GM19467 (cell line): ENCODE measurements at regions not wholly inside any gene's neighbourhood (a gene's known extent, or its start where the extent isn't known, plus 50 kb on each side); places are given as distances from the start of the nearest gene placed in this dataset.

Source experiments
- ATAC-seq: cut with Tn5 transposase; IDR thresholded peaks from one replicate; pipeline ENCODE4 v1.9.1; 2021; ENCODE audit warnings: mild to moderate bottlenecking, moderate library complexity; ENCODE audit not compliant: unreplicated experiment

GRCh38 chr10:105502058-105502457 lies 861.0 kb downstream of the SORCS3 start:
- ATAC-seq: no peak

- no peak for ATAC-seq
Measured at GRCh38 chr10:105494944-105495343, 853.9 kb downstream of the SORCS3 start.

GRCh38 chr10:105494303-105494702 lies 853.2 kb downstream of the SORCS3 start:
- ATAC-seq: no peak

DNA sequence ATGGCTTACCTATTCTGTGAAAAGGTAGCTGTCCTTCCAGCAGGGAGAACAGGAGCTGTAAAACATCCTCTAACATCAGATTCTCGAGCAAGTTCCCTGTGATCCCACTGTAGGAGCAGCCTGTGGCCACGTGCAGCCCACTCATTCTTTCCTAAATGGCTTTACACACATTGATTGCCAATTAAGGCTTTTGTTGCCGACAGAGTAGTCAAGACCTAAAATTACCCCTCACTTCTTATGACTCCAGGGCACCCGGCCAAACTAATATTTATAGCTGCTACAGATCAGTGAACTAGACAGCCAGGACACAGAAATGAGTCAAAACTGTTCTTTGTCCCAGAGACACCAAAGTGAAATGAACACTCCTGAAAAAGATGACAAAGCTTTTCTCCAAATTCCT lies 832.1 kb downstream of the SORCS3 start:
- no peak for ATAC-seq

- ATAC-seq: no peak
Measured at GRCh38 chr10:105468759-105469158, 827.7 kb downstream of the SORCS3 start.

DNA sequence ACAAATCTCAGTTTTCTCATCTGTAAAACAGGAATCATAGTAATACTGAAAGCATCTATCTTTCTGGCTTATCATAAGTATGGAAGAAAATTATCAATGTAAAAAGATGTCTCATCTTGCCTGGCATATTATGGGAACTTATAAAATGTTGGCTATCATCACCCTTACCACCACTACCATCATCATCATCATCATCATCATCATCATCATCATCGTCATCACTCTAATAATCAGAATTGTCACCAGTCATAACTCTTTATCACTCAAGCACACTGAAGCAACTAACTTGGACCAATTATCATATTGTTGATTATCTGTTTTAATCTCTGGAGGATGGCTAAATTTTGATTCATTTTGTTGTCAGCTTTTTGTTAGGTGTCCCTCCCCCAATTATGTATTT lies 825.4 kb downstream of the SORCS3 start:
- no peak for ATAC-seq

DNA sequence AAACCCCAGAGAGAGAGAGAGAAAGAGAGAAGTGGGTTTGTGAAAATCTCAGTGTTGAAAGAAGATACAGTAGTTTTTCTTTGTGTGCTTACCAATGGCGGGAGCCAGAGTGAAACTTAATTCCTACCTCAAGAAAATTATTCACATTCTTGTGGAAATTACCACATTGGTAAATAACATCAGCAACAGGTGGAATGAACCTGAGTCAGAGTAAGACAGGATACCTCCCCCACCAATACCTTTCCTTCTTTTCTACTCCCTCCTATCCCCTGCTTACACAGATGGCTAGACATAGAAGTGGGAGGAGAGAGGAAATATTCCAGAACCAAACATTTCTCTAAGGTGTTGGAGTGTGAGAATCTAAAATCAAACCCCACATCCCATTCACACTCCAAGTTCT lies 793.9 kb downstream of the SORCS3 start:
- ATAC-seq: no peak

DNA sequence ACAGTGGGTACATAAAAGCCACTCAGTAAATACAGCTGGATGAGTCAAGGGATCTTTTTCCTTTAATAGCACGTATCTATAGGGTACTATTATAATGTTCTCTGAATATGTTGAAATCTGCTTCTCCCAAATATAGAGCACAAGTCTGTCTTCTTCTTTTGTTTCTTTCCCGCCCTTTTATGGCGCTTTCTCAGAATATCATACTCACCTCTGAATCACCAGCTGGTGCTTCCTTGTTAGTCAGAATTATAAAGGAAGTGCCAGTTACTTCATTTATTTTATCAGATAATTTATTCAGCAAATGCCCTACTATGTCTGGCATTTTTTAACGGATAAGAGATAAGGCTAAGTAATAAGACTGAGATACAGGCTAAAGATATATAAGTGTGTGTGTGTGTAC lies 772.9 kb downstream of the SORCS3 start:
- no peak for ATAC-seq

DNA sequence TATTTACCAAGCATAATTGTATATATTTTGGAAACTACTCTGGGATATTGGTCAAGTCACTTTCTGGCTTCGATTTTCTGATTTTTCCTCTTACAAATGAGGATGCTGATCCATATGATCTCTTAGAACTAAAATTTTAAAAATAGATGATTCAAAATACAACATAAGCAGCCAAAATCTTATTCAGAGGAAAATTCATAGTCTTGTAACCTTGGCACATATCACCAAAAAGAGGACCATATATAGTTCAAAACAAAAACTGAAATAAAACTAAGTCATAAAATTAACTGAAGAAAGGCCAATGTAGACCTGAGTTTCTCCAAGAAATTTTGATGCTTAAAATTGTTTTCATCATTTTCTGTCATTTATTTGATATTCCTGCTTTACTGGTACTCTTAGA lies 768.3 kb downstream of the SORCS3 start:
- ATAC-seq: no peak

- no peak for ATAC-seq
Measured at GRCh38 chr10:105406488-105406887, 765.4 kb downstream of the SORCS3 start.

- ATAC-seq: no peak
Measured at GRCh38 chr10:105398202-105398601, 757.1 kb downstream of the SORCS3 start.

DNA sequence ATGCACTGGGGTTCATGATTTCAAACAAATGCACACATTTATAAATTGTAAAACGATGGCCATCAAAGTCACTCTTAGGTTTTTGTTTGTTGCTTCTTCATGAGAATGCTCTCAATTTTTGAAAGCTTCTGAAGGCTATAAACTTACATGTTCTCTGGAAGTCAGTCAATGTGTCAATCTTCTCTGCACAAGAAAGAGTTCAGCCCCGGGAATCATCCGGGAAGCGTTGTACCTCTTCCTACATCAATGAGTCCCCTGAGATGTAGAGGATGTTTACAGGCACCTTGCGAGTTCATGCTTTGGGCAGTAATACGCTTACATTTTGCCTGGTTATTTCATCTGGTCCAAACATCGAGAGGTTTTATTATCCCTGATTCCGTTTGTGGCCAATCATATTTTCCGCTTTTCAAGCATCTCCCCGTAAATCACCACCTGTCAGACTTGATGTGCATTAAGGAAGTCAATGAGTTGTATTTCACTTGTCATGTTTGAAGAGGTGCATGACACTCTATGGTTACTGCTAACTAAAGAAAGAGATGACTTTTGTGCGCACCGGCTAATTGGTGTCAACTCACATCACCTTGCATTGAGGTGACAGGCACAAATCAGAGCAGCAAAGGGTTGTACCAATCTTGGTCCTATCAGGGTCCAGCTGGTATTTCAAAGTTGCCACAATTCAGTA lies 750.7 kb downstream of the SORCS3 start:
- ATAC-seq: no peak

- ATAC-seq: no peak
Measured at GRCh38 chr10:105387971-105388370, 746.9 kb downstream of the SORCS3 start.

DNA sequence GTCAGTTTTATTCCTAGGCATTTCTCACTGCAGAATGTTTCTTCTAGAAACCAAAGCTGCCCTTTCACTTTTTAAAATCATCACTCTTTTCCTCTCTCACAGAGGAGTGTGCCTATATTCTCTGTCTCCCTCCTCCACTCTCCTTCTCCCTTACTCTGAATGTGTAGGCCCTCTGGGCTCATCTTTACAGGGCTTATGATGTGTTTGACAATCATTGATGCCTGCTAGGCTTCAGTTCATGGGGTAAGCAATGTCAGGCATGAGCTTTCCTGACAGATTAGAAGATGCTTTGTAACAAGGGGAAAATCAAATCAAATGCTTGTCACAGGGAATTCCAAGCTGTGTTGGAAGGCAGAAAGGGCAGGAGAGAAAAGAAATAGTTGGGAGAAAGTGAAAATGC lies 742.9 kb downstream of the SORCS3 start:
- no peak for ATAC-seq

DNA sequence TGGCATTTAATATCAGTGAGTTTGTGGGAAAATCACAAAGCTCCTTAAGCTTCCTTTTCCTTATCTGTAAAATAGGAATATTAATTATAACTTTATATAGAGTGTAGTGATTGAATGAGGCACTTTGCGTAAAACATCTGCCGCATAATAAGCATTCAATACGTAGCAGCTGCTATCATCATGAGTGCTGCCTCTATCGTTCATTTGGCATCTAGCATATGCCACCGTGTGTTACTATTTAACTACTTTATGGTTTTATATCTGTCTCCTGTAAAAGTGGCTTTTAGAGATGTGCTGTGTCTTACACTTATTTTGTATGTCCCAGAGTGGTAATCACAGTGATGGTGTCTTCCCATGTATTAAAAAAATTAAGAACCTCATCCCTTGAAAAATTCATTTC lies 729.6 kb downstream of the SORCS3 start:
- no peak for ATAC-seq

DNA sequence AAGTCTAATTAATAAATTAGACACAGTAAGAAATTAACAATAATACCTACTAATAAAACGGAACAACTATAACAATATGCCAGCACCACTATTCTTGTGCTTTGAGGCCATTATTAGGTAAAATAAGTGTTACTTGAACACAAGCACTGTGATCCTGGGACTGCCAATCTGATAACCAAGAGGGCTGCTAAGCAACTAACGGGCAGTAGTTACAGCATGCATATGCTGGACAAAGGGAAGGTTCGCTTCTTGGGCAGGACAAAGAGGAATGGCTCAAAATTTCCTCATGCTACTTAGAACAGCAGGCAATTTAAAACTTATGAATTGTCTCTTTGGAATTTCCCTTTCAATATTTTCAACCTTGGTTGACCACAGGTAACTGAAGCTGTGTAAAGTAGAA lies 718.6 kb downstream of the SORCS3 start:
- ATAC-seq: no peak

DNA sequence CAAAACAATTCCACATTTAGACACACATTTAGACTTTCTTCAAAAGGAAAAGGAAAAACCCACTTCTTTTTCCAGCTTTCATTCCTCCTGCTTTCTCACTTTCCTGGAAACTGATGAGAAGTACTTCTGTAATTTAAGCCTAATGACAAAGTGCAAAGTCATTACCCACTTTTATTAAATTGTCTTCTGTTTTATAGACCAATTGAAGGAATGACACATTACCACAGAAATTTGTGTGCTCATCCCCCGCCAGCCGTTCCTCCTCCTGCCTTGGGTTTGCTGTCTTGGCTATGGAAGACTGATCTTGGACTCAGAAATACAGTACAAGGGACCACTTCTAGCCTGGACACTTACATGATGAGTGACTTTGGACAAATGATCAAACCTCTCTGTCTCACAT lies 717.8 kb downstream of the SORCS3 start:
- ATAC-seq: no peak

DNA sequence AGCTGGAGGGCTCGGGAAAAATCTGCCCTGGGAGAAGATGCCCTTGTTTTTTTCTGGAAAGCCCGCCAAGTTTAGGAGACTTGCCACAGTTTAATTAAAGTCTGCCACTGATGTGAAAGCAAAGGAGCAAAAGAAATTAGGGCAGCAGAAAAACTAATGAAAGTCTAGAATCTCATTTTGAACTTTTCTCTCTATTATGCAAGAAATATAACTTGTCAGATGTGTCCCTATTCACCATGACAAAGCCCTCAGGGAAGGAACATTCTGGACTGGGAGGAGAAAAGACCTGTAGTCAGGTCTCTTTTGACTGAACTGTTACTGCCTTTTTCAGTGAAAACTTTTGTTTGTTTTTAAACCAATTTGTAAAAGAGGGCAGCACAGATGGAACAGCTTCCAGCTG lies 715.5 kb downstream of the SORCS3 start:
- ATAC-seq: no peak

DNA sequence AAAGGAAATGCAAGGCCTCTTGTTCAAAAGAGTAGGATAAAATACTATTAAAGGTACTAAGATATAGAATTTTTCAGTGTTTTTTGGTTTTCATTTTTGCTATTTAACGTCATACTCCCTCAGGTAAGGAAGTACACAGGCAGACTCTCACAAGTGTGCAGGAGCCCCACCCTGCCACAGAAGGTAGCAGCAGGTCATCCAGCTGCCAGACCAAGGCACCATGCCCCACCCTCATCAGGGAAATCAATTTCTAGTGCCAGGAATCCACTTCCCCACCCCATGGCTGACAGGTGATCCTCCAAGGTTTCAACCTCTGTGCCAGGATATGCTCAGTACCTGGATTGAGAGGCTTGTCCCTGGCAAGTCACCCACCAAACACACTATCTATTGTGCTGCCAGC lies 712.9 kb downstream of the SORCS3 start:
- ATAC-seq: no peak

DNA sequence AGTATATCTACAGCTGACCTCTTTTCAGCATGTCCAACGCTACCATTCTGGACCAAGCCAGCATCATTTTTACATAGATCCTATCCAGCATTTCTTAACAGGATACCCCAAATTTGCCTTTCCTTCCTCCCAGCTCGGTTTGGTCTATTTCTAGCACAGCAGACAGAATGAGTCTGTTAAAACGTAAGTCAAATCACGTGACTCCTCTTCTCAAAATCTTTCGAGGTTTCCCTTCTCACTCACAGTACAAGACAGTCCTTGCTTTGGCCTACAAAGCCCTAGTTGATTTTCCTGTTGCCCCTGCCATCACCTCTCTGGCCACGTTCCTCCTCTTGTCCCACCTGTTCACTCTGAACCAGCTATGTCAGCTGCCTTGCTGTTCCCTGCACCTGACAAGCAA lies 711.7 kb downstream of the SORCS3 start:
- ATAC-seq: no peak

DNA sequence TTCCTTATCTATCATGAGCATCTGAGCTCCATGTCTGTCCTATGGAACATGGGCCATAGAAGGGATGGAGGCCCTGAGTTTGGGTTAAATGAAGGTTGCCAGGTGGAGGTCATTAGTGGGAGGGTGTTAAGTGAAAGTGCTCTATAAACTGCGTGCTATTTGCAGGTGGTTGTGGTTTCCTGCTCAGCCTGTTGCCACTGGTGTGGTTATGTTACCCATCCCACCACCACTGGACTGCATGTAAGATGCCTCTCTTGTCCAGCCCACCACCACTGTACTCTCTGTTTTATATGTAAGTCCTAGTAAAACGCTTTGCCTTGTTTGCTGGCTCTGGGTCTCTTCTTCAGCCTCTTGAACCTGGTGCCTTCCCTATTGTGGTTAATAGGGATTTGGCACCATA lies 711.2 kb downstream of the SORCS3 start:
- ATAC-seq: no peak

DNA sequence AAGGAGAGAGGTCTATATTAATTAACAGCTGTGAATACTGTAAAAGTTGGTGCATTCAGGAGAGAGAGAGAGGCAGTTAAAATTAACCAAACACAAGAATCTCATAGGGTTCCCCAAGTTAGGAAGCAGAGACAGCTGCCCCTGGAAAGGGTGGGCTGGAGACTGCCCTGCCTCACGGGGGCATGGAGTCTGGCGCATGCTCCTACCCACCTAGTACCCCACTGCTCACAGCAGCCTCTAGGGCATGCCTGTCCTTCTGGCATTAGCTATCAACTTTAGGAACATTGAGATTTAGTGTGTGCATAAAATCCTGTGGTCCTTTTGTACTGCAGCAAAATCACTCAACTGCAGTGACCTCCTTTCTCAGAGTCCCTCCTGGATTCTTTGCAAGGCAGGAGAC lies 710.1 kb downstream of the SORCS3 start:
- ATAC-seq: no peak

DNA sequence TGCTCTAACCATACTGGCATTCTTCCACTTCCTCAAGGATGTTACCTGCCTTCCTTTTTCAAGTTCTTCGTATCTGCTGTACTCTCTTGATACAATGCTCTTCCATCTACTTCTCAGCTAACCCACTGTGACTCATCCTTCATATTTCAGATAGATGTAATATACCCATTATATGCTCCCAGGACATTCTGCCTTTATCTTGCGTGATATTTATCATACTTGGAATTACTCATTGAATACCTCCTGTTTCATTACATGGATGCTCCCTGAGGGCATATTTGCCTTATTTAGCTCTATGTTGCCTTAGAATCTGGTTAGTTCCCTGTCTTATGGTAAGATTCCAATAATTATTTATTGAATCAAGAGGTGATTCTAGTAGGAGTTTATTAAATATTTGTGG lies 706.4 kb downstream of the SORCS3 start:
- no peak for ATAC-seq
